GM21786 (cell line): ENCODE measurements at regions not wholly inside any gene's neighbourhood (a gene's known extent, or its start where the extent isn't known, plus 50 kb on each side); places are given as distances from the start of the nearest gene placed in this dataset.
"Not testable (repeated sequence)": the region's sequence is repeated elsewhere in the genome, so short reads cannot be mapped to it uniquely, and the experiment has no call there.

Experiments used
- ATAC-seq: cut with Tn5 transposase; IDR thresholded peaks from one replicate; pipeline ENCODE4 v1.9.1; 2021; ENCODE audit not compliant: unreplicated experiment

DNA sequence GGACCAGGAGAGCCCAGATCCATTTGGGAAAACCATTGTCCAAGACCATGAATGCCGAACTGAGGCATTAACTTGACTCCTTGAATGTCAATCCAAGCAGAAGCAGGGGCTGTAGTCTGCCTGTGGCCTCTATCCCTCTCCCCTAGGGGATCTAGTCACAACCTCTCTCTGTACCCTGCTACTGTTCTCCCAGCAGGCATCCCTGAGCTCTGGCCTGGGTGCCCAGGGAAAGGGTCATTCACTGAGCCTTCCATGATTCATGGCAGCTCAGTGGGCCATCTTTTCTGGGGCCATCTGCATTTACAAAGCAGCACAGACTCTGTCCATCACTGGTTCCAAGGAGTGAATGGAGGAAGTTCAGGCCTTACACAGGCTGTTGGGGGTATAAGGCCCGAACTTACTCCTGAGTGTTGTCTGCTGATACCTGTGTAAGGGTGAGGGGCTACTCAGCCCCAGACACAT, 151.8 kb downstream of the ZFP36L2 start:
- no peak for ATAC-seq

DNA sequence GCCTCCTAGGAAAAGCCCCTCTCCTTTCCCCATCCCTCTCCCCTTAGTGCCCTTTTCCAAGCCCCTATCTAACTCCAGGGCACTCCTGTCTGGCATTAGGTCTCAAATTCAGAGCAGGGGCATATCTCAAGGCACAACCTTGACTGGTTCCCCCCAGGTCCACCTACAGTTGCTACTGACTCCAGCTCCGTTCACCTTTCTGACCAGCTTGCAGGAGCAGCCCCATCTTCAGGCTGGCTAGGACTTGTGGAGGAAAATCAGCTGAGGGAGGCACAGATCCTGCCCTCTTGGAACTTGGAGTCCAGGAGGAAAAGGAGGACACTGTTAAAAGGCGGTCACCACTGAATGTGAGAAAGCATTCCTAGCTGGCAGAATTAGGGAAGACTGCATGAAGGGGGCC, 152.4 kb downstream of the ZFP36L2 start:
- no peak for ATAC-seq

DNA sequence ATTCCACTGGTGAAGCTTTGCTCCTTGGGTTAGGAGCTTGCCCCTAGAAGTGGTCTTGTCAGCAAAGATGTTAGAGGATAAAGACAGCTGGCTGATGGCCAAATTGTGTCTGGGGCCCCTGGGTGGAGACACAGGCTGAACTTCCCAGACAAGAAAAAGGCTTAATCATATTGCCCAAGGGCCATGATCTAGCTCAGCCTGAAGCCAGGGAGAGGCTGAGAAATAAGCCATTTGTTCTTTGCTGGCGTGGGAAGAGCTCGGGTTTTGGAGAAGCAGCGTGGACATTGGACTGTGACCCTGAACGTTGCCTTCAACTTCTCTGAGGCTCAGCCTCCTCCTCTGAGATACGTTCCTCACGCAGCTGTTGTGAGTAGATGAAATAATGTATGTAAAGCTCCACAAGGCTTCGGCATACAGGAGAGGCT, 153.0 kb downstream of the ZFP36L2 start:
- ATAC-seq = no peak

GRCh38 chr2:43071599-43072550, 154.5 kb downstream of the ZFP36L2 start:
- ATAC-seq = no peak

DNA sequence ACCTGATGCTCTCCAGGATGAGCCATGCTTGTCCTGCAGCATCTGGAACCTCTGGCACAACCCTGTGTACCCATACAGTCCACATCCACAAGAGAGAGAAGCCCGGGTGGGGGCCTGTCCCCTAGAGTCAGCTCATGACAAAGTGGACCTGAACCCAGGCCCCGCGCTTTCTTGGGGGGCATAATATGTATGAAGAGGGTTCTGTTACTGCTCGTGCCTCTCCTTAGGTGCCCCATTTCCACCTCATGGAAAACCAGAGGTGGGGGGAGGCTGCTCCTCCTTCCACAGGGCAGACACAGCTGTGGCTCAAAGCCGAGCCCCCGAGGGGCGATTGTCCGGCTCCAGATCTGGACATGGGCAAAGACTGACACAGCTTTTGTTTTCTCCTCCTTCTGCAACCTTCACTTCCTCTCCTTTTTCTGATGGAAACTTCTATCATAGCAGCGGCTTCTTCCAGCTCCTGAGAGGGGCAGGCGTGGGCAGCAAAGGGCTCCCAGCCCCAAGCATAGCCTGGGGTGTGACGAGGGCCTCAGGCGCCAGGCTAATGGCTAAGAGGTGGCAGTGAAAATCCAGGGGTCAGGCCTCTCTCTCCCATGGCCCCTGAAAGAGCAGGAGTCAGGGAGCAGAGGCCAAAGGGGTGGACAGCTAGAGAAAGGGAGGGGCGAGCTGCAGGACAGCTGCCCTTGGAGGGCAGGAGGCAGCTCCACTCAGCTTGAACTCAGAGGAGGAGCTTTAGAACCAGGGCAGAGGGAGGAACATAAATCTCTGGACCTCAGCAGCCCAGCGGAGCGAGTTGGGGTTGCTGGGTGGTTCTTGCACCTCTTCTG, 155.5 kb downstream of the ZFP36L2 start:
- ATAC-seq = no peak

- no peak for ATAC-seq
Observed at GRCh38 chr2:43070030-43070429, 156.4 kb downstream of the ZFP36L2 start.

GRCh38 chr2:43068631-43069517, 157.5 kb downstream of the ZFP36L2 start:
- no peak for ATAC-seq

- no peak for ATAC-seq
Observed at GRCh38 chr2:43068041-43068533, 158.3 kb downstream of the ZFP36L2 start.

DNA sequence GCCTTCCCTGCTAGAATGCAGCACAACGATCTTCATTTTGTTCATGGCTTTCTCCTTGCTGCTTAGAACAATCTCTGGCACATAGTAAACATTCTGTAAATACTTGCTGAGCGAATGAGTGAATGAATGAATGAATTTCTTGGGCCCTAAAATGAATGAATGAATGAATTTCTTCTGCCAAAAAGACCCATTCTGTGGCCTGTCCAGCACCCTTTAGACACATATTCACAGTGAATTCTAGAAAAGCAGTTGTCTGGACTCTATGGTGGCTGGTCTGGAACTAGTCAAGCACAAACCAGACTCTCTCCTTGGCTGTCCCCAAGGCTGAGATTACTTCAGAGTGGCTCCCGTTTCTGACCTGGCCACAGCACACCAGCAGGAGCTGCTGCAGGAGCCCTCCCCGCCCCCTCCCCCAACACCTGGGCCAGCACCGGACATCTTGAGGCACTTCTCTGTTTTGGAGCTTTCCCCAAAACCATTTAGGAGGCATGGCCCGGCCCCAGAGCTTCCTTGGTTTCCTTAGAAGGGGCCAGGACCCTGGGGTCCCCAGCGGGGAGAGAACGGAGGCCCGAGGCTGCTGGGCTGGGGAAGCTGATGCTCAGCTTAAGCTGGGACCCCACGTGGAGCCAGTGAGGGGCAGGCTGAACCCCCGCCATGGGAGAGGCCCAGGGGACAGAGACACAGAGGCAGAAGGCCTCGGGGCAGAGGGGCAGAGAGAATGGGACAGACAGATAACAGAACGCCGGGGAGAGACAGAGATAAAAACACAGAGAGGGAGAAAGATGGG, 159.0 kb downstream of the ZFP36L2 start:
- ATAC-seq = no peak

DNA sequence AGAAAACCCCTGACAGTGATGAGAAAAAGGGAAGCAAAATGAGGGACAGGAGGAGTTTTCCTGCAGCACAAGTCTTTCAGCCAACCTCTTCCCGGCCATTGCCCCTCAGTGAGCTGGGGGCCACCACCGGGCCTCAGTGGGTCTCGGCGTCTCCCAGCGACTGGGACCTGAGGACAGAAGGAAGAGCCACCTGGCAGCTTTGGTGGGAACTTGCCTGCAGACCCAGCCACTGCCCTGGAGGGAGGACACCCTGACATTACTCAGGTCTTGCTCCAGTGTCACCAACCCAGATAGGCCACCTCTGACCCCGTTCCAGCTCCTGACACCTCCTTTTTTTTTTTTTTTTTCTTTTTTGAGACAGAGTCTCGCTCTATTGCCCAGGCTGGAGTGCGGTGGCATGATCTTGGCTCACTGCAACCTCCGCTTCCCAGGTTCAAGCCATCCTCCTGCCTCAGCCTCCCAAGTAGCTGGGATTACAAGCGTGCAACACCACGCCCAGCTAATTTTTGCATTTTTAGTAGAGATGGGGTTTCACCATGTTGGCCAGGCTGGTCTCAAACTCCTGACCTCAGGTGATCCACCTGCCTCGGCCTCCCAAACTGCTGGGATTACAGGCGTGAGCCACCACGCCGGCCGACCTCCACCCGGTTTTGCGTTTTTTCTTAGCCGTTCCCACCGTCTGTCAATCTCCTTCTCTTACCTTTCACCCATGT, 159.7 kb downstream of the ZFP36L2 start:
- not testable (repeated sequence) for ATAC-seq

DNA sequence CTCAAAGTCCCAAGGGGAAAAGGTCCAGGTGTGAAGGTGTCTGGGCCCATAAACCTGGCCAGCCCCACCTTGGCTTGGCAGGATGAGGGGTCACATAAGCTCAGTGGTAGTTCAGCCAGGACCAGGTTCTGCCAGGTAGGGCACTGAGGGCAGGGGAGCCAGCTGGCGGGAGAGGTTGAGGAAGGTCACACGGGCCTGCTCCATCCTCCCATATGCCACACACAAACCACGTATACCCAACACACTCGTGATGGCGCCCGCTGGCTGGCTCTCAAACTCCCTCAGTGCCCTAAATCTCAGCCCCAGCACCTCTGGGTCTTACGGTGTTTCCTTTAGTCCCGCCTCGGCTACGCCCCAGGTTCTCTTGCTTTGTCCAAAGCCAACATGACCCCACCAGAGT, 160.5 kb downstream of the ZFP36L2 start:
- ATAC-seq = no peak

DNA sequence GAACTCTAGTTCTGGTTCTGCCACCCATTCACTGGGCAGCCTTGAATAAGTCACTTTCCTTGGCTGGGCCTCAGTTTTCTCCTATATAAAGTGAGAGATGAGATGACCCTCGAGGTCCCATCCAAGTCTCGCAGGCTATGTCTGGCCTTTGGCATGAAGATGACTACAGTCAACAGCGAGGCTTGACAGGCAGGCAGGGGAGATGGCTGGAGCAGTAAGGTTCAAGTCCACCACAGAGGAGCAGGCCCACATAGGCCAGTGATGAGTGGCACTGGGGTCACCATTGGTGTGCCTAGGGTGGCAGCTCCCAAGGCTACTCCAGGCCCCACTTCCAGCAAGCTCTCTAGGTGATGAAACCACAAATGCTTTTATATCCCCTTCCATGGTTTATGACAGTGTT, 161.4 kb downstream of the ZFP36L2 start:
- ATAC-seq = no peak

- ATAC-seq = not testable (repeated sequence)
Observed at GRCh38 chr2:43063096-43063495, 163.3 kb downstream of the ZFP36L2 start.

DNA sequence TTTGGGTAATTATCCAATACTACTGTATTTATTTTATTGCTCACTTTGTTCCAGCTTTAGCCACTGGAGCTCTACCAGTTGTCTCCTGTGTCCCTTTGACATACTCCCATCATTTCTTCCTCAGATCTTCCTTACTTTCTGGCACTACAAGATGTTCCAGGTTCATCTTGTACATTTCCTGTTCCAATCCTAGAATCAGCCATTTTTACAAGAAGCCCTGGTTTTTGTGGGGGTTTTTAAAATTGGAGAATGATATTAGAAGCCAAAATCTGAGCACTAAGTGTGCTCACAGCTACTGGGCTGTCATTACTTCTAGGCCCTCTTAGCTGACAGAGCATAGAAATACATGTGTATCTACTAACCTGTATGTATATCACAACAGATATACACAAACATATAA, 164.3 kb downstream of the ZFP36L2 start:
- no peak for ATAC-seq

DNA sequence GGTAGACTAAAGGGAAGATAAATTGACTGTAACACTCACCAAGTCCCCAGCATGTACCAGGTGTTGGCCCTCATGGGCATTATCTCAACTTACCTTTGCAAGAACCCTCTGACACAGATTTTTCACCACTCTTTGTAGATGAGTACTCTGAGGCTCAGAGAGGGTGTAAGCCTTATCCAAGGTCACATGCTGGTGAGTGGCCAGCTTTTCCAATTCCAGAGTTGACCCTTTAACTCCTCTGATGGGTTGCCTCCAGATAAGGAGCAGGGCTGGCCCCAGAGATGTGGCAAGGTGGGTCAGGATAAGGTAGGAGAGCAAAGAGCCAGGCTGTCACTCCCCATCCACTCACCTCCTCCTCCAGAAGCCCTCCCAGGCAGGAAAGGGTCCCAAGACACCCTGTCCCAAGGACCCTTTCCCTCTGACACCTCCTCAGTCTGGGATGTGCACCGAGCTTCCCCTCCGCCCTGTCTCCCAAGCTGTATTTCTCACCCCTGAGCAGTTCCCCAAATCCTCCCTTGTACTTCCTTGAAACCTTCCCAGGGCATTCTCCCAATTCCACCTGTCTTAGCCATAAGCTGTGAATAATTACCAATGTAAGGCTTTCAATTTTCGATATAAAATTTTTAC, 165.9 kb downstream of the ZFP36L2 start:
- no peak for ATAC-seq

DNA sequence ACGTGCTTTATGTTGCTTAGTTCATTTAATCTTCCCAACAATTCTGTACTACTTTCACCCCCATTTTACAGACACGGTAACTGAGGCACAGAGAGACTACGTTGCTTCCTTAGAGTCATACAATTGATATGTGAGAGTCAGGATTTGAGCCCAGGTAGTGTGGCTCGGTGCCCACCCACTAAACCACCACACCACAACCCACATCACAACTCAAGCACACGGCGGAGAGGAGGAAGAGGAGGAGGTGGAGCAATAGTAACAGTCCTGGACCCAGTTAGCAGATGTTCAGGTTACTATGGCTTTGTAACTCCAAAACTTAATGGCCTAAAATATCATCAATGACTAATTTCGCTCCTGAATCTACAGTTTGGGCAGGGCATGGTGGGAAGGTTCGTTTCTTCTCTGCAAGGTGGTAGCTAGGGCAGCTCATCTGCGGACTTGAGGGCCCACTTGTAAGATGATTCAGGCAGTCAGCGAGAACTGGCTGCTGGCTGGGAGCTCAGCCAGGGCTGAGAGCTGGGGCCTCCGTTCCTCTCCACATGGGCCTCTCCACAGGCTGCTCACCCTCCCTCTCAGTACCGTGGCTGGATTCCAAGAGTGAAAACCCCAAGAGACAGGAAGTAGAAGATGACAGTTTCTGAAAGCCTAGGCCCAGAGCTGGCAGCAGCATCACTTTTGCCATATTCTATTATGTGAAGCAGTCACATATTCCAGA, 167.1 kb downstream of the ZFP36L2 start:
- ATAC-seq = peak; percentile 84

DNA sequence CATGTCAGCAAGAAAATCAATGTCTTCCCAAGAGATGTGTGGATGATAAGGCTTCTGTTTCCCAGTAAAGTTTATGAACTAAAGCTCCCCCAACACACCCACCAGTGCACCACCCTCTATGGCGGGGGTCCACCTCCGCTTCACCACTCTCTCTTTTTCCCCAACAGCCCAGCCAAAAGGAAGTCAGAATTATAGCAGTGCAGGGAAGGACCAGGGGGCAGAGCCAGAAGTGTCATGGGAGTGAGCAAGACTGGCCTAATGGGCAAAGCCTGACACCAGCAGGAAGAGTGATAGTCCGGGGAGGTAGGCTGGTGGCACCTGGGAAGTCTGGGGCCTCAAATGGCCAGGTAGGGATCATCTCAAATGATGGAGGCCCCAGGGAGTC, 167.7 kb downstream of the ZFP36L2 start:
- ATAC-seq = no peak
